Ascending aorta (tissue), 2 donors: ENCODE measurements at regions not wholly inside any gene's neighbourhood (a gene's known extent, or its start where the extent isn't known, plus 50 kb on each side); places are given as distances from the start of the nearest gene placed in this dataset.
"Not testable (repeated sequence)": the region's sequence is repeated elsewhere in the genome, so short reads cannot be mapped to it uniquely, and the experiment has no call there.

Source experiments
- DNase-seq, 2 donors: peaks; one replicate each; pipeline ENCODE4 v3.0.0-alpha.2; 2019; ENCODE audit warnings: low spot score in 2 of 2
- H3K27ac ChIP-seq, 2 donors: fragments of 200-600 bp; sonication (generic); one replicate each; pipeline ENCODE4 v1.5.1; 2016 to 2017; ENCODE audit warnings: mild to moderate bottlenecking in 1 of 2
- H3K27me3 ChIP-seq: fragments of 200-600 bp; sonication (generic); one replicate; pipeline ENCODE4 v1.5.1; 2017
- H3K36me3 ChIP-seq, 2 donors: fragments of 200-600 bp; sonication (generic); one replicate each; pipeline ENCODE4 v1.5.1; 2016
- H3K4me1 ChIP-seq, 2 donors: fragments of 200-600 bp; sonication (generic); one replicate each; pipeline ENCODE4 v1.5.1; 2016 to 2017; ENCODE audit warnings: mild to moderate bottlenecking in 1 of 2
- H3K4me3 ChIP-seq, 2 donors: fragments of 200-600 bp; sonication (generic); one replicate each; pipeline ENCODE4 v1.5.1; 2016 to 2017; ENCODE audit warnings: mild to moderate bottlenecking in 1 of 2
- H3K9me3 ChIP-seq, 2 donors: fragments of 200-600 bp; sonication (generic); one replicate each; pipeline ENCODE4 v1.5.1; 2016
- intact Hi-C: fragments of 100-400 bp; cut with DNase I; formaldehyde crosslinking; loops from one replicate; pipeline ENCODE4 v1.15.1; 2023
- TF ChIP-seq, protein P1 (sequence below), 3 experiments: fragments of 200-600 bp in 2 of 3; fragments of 450-650 bp in 1 of 3; sonication (generic) in 2 of 3; IDR thresholded peaks; one replicate each; pipeline ENCODE4 v1.5.1; 2016 to 2019; ENCODE audit warnings: antibody characterized with exemption in 3 of 3, mild to moderate bottlenecking in 1 of 3, moderate library complexity in 1 of 3

DNA sequence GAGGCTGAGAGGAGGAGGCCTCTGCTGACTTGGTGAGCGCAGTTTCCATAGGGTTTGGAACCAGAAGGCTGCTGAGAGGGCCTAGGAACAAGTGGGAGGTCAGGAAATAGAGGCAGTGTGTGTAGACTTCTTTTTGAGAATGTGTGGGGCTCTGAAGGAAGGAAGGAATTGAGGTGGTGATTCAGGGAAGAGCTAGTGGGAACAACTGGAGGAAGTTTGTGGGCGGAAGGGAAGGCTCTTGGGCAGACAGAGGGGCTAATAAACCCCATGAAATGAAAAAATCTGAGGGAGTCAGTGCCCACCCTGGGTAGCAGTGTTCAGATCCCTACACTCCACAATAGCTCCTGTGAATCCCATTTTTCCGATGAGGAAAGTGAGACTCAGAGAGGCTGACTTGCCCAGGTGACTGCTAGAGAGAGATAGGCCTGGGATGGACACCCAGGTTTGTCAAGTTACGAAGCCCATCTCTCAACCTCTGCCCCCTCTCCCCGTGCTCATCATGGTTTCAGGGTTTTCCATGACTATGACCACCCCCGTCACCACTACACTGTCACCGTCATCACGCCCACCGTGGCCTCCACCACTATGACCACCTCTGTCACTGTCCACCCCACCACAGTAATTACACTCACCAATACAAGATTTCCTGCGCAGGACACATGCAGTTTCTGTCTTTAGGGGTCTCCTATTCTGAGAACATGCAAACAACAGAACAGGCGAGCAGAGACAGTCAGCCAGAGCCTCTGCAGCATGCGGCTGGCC lies 106.4 kb downstream of the MRPL14 start:
- no peaks in the 10 kb centered on the region for H3K36me3 ChIP-seq
- DNase-seq, result no peak
- H3K27me3 ChIP-seq, result no peaks in the 10 kb centered on the region
- H3K4me1 ChIP-seq, result no peaks in the 10 kb centered on the region
- H3K9me3 ChIP-seq, result no peaks in the 10 kb centered on the region
- no peak overlapping the region for H3K27ac ChIP-seq
- intact Hi-C loops, result no loop called here
- TF ChIP-seq, protein P1, sequence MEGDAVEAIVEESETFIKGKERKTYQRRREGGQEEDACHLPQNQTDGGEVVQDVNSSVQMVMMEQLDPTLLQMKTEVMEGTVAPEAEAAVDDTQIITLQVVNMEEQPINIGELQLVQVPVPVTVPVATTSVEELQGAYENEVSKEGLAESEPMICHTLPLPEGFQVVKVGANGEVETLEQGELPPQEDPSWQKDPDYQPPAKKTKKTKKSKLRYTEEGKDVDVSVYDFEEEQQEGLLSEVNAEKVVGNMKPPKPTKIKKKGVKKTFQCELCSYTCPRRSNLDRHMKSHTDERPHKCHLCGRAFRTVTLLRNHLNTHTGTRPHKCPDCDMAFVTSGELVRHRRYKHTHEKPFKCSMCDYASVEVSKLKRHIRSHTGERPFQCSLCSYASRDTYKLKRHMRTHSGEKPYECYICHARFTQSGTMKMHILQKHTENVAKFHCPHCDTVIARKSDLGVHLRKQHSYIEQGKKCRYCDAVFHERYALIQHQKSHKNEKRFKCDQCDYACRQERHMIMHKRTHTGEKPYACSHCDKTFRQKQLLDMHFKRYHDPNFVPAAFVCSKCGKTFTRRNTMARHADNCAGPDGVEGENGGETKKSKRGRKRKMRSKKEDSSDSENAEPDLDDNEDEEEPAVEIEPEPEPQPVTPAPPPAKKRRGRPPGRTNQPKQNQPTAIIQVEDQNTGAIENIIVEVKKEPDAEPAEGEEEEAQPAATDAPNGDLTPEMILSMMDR (IDR thresholded peaks at IDR 0.05), result no peak
- no peak overlapping the region for H3K4me3 ChIP-seq

DNA sequence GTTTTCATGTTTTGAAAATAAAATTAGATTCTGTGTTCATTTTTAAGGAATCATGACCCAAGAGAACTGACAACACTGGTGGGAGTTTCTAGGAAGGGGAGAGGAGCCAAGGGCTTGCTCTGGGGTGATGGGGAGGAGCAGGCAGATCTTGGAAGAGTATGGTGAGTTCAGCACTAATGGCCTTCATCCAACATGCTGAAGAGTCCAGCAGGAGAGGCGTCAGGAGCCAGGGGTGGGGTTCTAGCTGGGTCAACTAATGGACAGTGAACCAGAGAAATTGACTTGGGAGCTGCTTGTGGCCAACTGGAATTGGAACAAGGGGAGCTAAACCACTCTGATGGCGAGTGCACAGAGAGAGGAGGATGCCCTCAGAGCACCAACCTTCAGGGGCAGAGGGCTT lies 107.1 kb downstream of the MRPL14 start:
- Histone ChIP-seq H3K4me1 (no peaks in the 10 kb centered on the region), H3K27me3 (no peaks in the 10 kb centered on the region), H3K27ac (no peak overlapping the region), H3K9me3 (no peaks in the 10 kb centered on the region), H3K36me3 (no peaks in the 10 kb centered on the region), H3K4me3 (no peak overlapping the region)
- TF ChIP-seq, protein P1 (IDR thresholded peaks at IDR 0.05), result no peak
- no peak for DNase-seq
- intact Hi-C loops, result no loop called here

DNA sequence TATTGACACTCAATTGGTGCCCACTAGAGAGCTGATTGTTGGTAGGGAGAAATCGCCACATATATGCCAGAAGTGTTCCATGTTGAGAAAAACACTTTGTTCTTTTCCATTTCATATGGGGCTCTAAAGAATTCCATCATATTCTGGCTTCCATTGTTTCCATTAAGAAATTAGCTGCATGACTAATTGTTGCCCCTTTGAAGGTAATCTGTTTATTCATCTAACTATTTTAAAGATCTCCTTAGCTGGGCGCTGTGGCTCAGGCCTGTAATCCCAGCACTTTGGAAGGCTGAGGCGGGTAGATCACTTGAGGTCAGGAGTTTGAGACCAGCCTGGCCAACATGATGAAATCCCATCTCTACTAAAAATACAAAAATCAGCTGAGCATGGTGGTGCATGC lies 109.9 kb downstream of the MRPL14 start:
- DNase-seq, H3K36me3 ChIP-seq, intact Hi-C loops, H3K27ac ChIP-seq, H3K4me1 ChIP-seq, H3K9me3 ChIP-seq, H3K4me3 ChIP-seq, H3K27me3 ChIP-seq: not testable (repeated sequence)

DNA sequence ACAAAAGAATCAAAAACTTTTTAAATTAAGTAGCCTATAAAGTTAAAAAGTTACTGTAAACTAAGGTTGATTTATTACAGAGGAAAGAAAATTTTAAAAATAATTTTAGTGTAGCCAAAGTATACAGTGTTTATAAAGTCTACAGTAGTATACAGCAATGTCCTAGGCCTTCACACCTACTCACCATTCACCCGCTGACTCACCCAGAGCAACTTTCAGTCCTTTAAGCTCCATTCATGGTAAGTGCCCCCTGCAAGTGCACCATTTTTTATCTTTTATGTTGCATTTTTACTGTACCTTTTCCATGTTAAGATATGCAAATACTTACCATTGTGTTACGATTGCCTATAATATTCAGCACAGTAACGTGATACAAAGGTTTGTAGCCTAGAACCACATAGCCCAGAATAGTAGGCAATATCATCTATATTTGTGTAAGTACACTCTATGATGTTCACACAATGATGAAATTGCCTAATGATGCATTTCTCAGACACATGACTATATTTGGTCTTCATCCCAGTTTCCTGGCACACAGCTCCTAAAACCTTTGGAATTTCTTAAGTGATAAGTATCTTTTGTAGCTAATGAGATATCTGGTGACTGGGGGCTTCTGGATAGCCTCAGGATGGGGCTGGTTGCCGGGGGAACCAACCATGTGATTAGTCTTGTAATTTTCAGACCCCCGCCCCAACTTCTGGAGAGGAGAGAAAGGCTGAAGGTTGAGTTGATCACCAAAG lies 111.0 kb downstream of the MRPL14 start:
- Histone ChIP-seq H3K27ac (no peak overlapping the region), H3K36me3 (no peaks in the 10 kb centered on the region), H3K9me3 (no peaks in the 10 kb centered on the region), H3K27me3 (no peaks in the 10 kb centered on the region), H3K4me1 (no peaks in the 10 kb centered on the region), H3K4me3 (no peak overlapping the region)
- intact Hi-C loops, result no loop called here
- TF ChIP-seq, protein P1 (IDR thresholded peaks at IDR 0.05), result no peak
- no peak for DNase-seq

DNA sequence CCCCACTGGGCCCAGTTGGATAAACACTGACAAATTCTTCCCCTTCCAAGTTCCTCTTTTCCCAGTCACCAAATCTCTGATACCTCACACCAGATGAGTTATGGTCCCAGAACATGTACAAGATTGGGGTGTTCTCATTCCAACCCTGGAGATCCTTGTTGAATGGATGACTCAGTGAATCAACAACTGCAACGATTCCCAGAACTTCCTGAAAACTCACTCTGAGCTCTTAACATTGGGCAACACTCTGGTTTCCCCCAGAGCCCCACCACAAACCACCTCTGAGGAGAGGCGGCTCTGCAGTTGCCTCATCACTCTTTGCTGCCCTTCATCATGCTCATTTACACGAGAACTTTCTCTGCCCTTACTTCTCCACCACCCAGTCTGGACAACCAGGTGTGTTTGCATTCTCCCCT lies 115.2 kb downstream of the MRPL14 start:
- TF ChIP-seq, protein P1 (IDR thresholded peaks at IDR 0.05), result no peak
- H3K27me3 ChIP-seq, result no peaks in the 10 kb centered on the region
- no peaks in the 10 kb centered on the region for H3K36me3 ChIP-seq
- no peak overlapping the region for H3K27ac ChIP-seq
- no peaks in the 10 kb centered on the region for H3K9me3 ChIP-seq
- H3K4me1 ChIP-seq, result no peaks in the 10 kb centered on the region
- intact Hi-C loops, result no loop called here
- no peak overlapping the region for H3K4me3 ChIP-seq
- DNase-seq, result no peak

DNA sequence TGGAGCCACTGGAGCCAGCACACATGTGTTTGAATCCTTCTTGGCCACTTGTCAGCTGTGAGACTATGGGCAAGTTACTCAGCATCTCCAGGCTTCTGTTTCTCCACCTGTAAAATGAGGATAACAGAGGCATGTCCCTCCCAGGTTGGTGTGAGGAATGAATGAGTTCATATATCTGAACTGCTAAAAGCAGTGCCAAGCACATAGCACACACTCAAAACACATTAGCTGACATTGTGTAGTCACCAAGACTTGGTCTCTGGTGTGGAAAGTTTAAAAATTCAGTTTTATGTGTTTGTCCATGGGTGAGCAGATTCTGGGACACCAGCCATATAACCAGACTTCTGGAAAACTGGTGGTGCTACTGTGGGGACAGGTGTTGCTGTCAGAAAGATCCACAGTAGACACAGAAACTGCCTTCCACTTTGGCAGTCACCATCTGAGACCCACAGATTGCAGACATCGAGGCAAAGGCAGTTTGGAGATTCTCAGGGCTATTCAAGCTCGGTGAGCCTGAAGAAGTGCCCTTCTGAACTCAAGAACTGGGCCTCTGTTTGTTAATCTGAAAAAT lies 115.8 kb downstream of the MRPL14 start:
- no peak overlapping the region for H3K27ac ChIP-seq
- H3K4me1 ChIP-seq, result no peaks in the 10 kb centered on the region
- H3K4me3 ChIP-seq, result no peak overlapping the region
- H3K27me3 ChIP-seq, result no peaks in the 10 kb centered on the region
- DNase-seq, result no peak
- H3K36me3 ChIP-seq, result no peaks in the 10 kb centered on the region
- intact Hi-C loops, result no loop called here
- H3K9me3 ChIP-seq, result no peaks in the 10 kb centered on the region
- TF ChIP-seq, protein P1 (IDR thresholded peaks at IDR 0.05), result no peak
